DOHH2 (cell line): ENCODE measurements at regions not wholly inside any gene's neighbourhood (a gene's known extent, or its start where the extent isn't known, plus 50 kb on each side); places are given as distances from the start of the nearest gene placed in this dataset.

ENCODE experiments used
- EZH2phosphoT487 ChIP-seq: fragments of 200-600 bp; sonication (generic); IDR thresholded peaks from 2 replicates; pipeline ENCODE4 v1.6.1; 2017; ENCODE audit warnings: borderline replicate concordance, mild to moderate bottlenecking, antibody characterized with exemption, low read length, moderate library complexity, mixed read lengths
- TF ChIP-seq, protein P1 (sequence below): fragments of 200-600 bp; sonication (generic); IDR thresholded peaks from one replicate; pipeline ENCODE4 v1.5.1; 2014; ENCODE audit warnings: antibody characterized with exemption, mild to moderate bottlenecking, low read depth, low read length; ENCODE audit not compliant: poor library complexity, severe bottlenecking

DNA sequence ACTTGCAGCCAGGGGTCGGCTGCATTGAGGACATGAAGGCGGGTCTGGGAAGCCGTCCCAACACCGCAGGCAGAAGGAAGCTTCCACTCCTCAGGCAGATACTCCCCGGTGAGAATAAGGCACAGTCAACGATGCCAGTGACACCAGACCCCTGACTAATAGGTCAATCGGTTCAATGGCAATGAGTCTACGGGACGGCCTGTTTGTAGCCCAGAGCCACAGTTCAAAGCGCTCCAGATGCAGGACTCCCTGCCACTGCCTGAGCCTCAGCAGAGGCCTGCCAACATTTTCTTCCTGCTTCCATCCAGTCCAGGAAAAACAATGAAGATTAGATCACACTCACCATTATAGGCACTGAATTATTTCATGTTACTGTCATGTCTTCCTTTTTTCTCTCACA is 84.5 kb upstream of the SIMC1 start:
- TF ChIP-seq, protein P1, sequence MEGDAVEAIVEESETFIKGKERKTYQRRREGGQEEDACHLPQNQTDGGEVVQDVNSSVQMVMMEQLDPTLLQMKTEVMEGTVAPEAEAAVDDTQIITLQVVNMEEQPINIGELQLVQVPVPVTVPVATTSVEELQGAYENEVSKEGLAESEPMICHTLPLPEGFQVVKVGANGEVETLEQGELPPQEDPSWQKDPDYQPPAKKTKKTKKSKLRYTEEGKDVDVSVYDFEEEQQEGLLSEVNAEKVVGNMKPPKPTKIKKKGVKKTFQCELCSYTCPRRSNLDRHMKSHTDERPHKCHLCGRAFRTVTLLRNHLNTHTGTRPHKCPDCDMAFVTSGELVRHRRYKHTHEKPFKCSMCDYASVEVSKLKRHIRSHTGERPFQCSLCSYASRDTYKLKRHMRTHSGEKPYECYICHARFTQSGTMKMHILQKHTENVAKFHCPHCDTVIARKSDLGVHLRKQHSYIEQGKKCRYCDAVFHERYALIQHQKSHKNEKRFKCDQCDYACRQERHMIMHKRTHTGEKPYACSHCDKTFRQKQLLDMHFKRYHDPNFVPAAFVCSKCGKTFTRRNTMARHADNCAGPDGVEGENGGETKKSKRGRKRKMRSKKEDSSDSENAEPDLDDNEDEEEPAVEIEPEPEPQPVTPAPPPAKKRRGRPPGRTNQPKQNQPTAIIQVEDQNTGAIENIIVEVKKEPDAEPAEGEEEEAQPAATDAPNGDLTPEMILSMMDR, result no peak
- TF ChIP-seq EZH2phosphoT487, result no peak
